ENCODE measurements at regions not wholly inside any gene's neighbourhood (a gene's known extent, or its start where the extent isn't known, plus 50 kb on each side); places are given as distances from the start of the nearest gene placed in this dataset.

DNA sequence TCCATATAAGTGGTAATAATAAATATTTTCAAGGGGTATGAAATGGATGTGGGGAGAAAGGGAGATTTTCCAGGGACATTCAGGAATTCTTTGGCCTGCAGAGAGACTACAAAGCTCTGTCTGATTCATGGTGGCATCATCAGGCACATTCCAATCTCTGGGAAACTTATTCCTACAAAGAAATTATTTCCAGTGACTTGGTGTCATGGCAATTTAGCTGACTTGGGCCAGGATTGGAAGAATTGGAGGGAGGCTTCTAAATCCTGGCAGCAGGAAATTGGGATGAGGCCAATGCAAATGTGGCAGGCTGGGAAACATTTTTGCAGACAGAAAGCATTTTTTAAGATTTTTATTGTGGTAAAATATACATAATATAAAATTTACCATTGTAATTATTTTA is 204.6 kb downstream of the RTL9 start:
- DNase-seq (ENCODE audit: low read depth, low spot score) (no peak), FAIRE-seq (no peak)
- no peak overlapping the region for H3K9ac ChIP-seq (replicated peaks; ENCODE audit: extremely low read depth, insufficient read depth, low read length)
- ChIA-PET CTCF (no interaction called here), POLR2A (no interaction called here)
- TF ChIP-seq EZH2 (IDR thresholded peaks at IDR 0.05; ENCODE audit: borderline replicate concordance, low read depth, low read length, severe bottlenecking) (no peak), FOS (IDR thresholded peaks at IDR 0.05; ENCODE audit: borderline replicate concordance, insufficient read depth, low read length) (no peak), JUN (IDR thresholded peaks at IDR 0.05; ENCODE audit: borderline replicate concordance, insufficient read depth, insufficient read length, low read depth) (no peak), MYC (IDR thresholded peaks at IDR 0.05; ENCODE audit: low read depth, low read length) (no peak), MAX (IDR thresholded peaks at IDR 0.05; ENCODE audit: insufficient read depth, insufficient read length) (no peak)
- H3K79me2 ChIP-seq (ENCODE audit: control insufficient read depth, insufficient read depth, low read length), result no peaks in the 10 kb centered on the region
- H3K4me1 ChIP-seq (ENCODE audit: control insufficient read depth, extremely low read depth, insufficient read depth, low read length), result no peaks in the 10 kb centered on the region
- intact Hi-C loops (cut with micrococcal nuclease) (no loop called here), dilution Hi-C loops (cut with MboI; ENCODE audit: extremely low pct_ligation_motif_present, low sequenced_read_pairs) (no loop called here)
- H3K4me3 ChIP-seq (replicated peaks in 1 of 3; ENCODE audit: insufficient read depth in 1 of 3, low read depth in 1 of 3, low read length in 3 of 3), result no peak overlapping the region
- H3K9me1 ChIP-seq (replicated peaks; ENCODE audit: control insufficient read depth, extremely low read depth, insufficient read depth, low read length), result no peaks in the 10 kb centered on the region
- no peak overlapping the region for H3K27ac ChIP-seq (ENCODE audit: insufficient read depth, low read depth, low read length)
- H4K20me1 ChIP-seq (replicated peaks; ENCODE audit: control insufficient read depth, extremely low read depth, insufficient read depth, low read length), result no peaks in the 10 kb centered on the region
- no peaks in the 10 kb centered on the region for H3K36me3 ChIP-seq (ENCODE audit: control insufficient read depth in 2 of 2, extremely low read depth in 1 of 2, insufficient read depth in 2 of 2, low read length in 2 of 2)
- no peak overlapping the region for H2AFZ ChIP-seq (ENCODE audit: low read depth, low read length)
- no peak overlapping the region for H3K4me2 ChIP-seq (ENCODE audit: insufficient read depth, low read length)
- H3K27me3 ChIP-seq (ENCODE audit: control insufficient read depth in 2 of 2, insufficient read depth in 2 of 2, low read length in 2 of 2), result no peaks in the 10 kb centered on the region
- H3K9me3 ChIP-seq (replicated peaks; ENCODE audit: control insufficient read depth, insufficient read depth, low read length), result no peaks in the 10 kb centered on the region
- BruUV-seq (replicated peaks), result no TSS peak

DNA sequence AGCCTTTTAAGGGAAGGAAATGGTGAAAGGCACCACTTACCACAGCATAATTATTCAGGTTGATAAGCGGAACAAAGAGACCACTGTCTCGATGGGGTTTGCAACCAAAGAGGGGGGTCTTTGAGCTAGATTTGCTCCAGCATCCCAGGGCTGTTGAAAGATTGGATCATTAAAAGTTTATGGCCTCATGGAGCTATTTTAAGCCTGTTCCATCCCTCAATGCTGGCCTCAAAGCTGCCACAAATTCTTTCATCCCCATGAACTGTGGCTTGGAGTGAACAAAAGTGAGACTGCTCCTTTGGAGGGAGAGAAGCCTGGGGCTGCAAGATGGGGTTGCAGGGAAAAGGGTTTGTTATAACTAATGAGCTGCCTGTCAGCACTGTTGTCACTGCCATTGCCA is 209.8 kb downstream of the RTL9 start:
- Histone ChIP-seq H3K79me2 (ENCODE audit: control insufficient read depth, insufficient read depth, low read length) (no peaks in the 10 kb centered on the region), H3K27me3 (ENCODE audit: control insufficient read depth in 2 of 2, insufficient read depth in 2 of 2, low read length in 2 of 2) (no peaks in the 10 kb centered on the region), H3K4me1 (ENCODE audit: control insufficient read depth, extremely low read depth, insufficient read depth, low read length) (no peaks in the 10 kb centered on the region), H3K9me3 (replicated peaks; ENCODE audit: control insufficient read depth, insufficient read depth, low read length) (no peaks in the 10 kb centered on the region), H3K9me1 (replicated peaks; ENCODE audit: control insufficient read depth, extremely low read depth, insufficient read depth, low read length) (no peaks in the 10 kb centered on the region), H3K4me3 (replicated peaks in 1 of 3; ENCODE audit: insufficient read depth in 1 of 3, low read depth in 1 of 3, low read length in 3 of 3) (no peak overlapping the region), H3K27ac (ENCODE audit: insufficient read depth, low read depth, low read length) (no peak overlapping the region), H2AFZ (ENCODE audit: low read depth, low read length) (no peak overlapping the region), H3K4me2 (ENCODE audit: insufficient read depth, low read length) (no peak overlapping the region), H4K20me1 (replicated peaks; ENCODE audit: control insufficient read depth, extremely low read depth, insufficient read depth, low read length) (no peaks in the 10 kb centered on the region), H3K36me3 (ENCODE audit: control insufficient read depth in 2 of 2, extremely low read depth in 1 of 2, insufficient read depth in 2 of 2, low read length in 2 of 2) (no peaks in the 10 kb centered on the region), H3K9ac (replicated peaks; ENCODE audit: extremely low read depth, insufficient read depth, low read length) (no peak overlapping the region)
- ChIA-PET POLR2A (no interaction called here), CTCF (no interaction called here)
- dilution Hi-C loops (cut with MboI; ENCODE audit: extremely low pct_ligation_motif_present, low sequenced_read_pairs), result no loop called here
- FAIRE-seq (no peak), DNase-seq (ENCODE audit: low read depth, low spot score) (no peak)
- intact Hi-C loops (cut with micrococcal nuclease), result no loop called here
- no peak for TF ChIP-seq MYC (IDR thresholded peaks at IDR 0.05; ENCODE audit: low read depth, low read length)
- TF ChIP-seq GATA2 (IDR thresholded peaks at IDR 0.05; ENCODE audit: insufficient read depth, insufficient read length, low read depth, low read length), result no peak
- TF ChIP-seq POLR2A (IDR thresholded peaks at IDR 0.05; ENCODE audit: low read depth, low read length), result no peak
- TF ChIP-seq JUN (IDR thresholded peaks at IDR 0.05; ENCODE audit: borderline replicate concordance, insufficient read depth, insufficient read length, low read depth), result no peak
- TF ChIP-seq FOS (IDR thresholded peaks at IDR 0.05; ENCODE audit: borderline replicate concordance, insufficient read depth, low read length), result no peak
- TF ChIP-seq EZH2 (IDR thresholded peaks at IDR 0.05; ENCODE audit: borderline replicate concordance, low read depth, low read length, severe bottlenecking), result no peak
- TF ChIP-seq POLR2AphosphoS5 (IDR thresholded peaks at IDR 0.05; ENCODE audit: insufficient read depth, low read depth, low read length), result no peak
- TF ChIP-seq CTCF (IDR thresholded peaks at IDR 0.05; ENCODE audit: extremely low read depth in 1 of 2, insufficient read depth in 1 of 2, low read depth in 1 of 2, low read length in 2 of 2), result no peak
- TF ChIP-seq MAX (IDR thresholded peaks at IDR 0.05; ENCODE audit: insufficient read depth, insufficient read length), result no peak
- BruUV-seq (replicated peaks), result no TSS peak
